BE2C (cell line): ENCODE measurements at regions not wholly inside any gene's neighbourhood (a gene's known extent, or its start where the extent isn't known, plus 50 kb on each side); places are given as distances from the start of the nearest gene placed in this dataset.
A peak's percentile ranks its signal among the peaks of the same experiment; 100 is the strongest.

Experiments used
- DNase-seq: peaks from one replicate; pipeline ENCODE4 v3.0.0-alpha.2; 2020
- H3K27me3 ChIP-seq: fragments of 250-450 bp; sonication (Bioruptor Pico); 2 replicates; pipeline ENCODE4 v1.5.1; 2020; ENCODE audit warnings: mild to moderate bottlenecking
- H3K36me3 ChIP-seq: fragments of 250-450 bp; sonication (Bioruptor Pico); 2 replicates; pipeline ENCODE4 v1.5.1; 2020; ENCODE audit warnings: mild to moderate bottlenecking
- H3K4me1 ChIP-seq: fragments of 250-450 bp; sonication (Bioruptor Pico); 2 replicates; pipeline ENCODE4 v1.5.1; 2020
- H3K4me3 ChIP-seq: 2 replicates; pipeline ENCODE4 v1.5.1; 2011; ENCODE audit warnings: low read depth, low read length
- H3K9me3 ChIP-seq: fragments of 250-450 bp; sonication (Bioruptor Pico); 2 replicates; pipeline ENCODE4 v1.5.1; 2020
- TF ChIP-seq, protein P1 (sequence below): IDR thresholded peaks from 2 replicates; pipeline ENCODE4 v1.5.1; 2012; ENCODE audit warnings: mild to moderate bottlenecking, low read depth, low read length

DNA sequence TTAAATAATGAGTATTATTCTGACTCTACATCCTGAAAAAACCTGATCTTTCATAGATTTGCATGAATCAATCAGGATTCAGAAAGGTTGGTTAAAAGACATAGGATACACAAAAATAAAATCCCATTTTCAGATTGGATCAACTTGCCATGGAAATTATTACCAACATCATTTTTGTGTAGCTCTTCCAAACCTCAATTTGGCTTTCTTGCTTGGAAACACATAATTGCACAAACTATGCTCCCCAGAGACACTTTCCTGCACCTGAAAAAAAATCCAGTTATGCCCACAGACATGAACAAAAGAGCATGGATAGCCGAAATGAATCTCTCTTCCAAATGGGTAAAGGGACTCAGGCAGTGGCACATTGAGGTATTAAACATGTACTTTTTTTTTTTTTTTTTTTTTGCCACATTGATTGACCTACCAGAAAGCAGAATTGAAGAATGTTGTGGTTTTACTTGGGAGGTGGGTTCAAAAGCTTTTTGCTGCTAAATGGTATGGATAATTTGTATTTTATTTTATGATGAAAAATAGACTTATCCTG is 135.4 kb upstream of the FBN2 start:
- H3K4me1 ChIP-seq, result no peaks in the 10 kb centered on the region
- no peak for DNase-seq
- no peaks in the 10 kb centered on the region for H3K9me3 ChIP-seq
- no peak overlapping the region for H3K4me3 ChIP-seq
- H3K27me3 ChIP-seq, result no peaks in the 10 kb centered on the region
- TF ChIP-seq, protein P1, sequence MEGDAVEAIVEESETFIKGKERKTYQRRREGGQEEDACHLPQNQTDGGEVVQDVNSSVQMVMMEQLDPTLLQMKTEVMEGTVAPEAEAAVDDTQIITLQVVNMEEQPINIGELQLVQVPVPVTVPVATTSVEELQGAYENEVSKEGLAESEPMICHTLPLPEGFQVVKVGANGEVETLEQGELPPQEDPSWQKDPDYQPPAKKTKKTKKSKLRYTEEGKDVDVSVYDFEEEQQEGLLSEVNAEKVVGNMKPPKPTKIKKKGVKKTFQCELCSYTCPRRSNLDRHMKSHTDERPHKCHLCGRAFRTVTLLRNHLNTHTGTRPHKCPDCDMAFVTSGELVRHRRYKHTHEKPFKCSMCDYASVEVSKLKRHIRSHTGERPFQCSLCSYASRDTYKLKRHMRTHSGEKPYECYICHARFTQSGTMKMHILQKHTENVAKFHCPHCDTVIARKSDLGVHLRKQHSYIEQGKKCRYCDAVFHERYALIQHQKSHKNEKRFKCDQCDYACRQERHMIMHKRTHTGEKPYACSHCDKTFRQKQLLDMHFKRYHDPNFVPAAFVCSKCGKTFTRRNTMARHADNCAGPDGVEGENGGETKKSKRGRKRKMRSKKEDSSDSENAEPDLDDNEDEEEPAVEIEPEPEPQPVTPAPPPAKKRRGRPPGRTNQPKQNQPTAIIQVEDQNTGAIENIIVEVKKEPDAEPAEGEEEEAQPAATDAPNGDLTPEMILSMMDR, result no peak
- H3K36me3 ChIP-seq, result no peaks in the 10 kb centered on the region

GRCh38 chr5:128673970-128674369 is 135.9 kb upstream of the FBN2 start:
- no peaks in the 10 kb centered on the region for H3K9me3 ChIP-seq
- TF ChIP-seq, protein P1, result no peak
- DNase-seq, result no peak
- H3K27me3 ChIP-seq, result no peaks in the 10 kb centered on the region
- no peaks in the 10 kb centered on the region for H3K36me3 ChIP-seq
- no peaks in the 10 kb centered on the region for H3K4me1 ChIP-seq
- H3K4me3 ChIP-seq, result no peak overlapping the region

DNA sequence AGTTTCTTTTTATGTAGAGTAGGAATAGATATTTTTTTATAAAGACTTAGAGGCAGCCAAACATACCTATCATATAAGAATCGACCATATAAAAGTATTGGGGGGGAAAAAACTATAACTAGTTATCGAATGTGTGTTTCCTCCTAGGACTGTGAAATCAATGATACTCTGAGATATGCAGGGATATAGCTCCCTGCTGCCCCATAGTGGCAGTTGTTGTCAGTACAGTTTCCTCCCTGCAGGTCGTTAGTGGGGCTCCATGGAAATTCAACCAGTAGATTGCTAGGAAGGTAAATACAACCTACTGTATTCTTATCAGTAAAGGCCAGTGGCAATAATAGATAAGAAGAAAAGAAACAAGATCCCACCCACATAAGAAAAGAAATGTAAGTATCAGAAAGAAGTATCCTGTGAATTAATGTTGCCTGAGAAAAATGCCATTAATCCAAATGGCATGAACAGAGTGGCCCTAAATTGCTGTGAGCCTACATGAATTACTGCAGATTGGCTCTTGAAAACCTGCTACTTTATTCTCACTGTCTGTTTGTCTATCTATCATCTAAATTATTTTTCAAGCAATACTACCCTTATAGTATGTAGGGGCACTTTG is 136.9 kb upstream of the FBN2 start:
- no peaks in the 10 kb centered on the region for H3K9me3 ChIP-seq
- H3K4me3 ChIP-seq, result no peak overlapping the region
- H3K27me3 ChIP-seq, result no peaks in the 10 kb centered on the region
- TF ChIP-seq, protein P1, result peak; percentile 89
- peak; percentile 59 for DNase-seq
- H3K36me3 ChIP-seq, result no peaks in the 10 kb centered on the region
- no peaks in the 10 kb centered on the region for H3K4me1 ChIP-seq

- no peak for DNase-seq
- Histone ChIP-seq H3K4me1 (no peaks in the 10 kb centered on the region), H3K4me3 (no peak overlapping the region), H3K36me3 (no peaks in the 10 kb centered on the region), H3K27me3 (peaks cover 3% of the 10 kb centered on the region; the same call in 1 of the 2 replicates), H3K9me3 (no peaks in the 10 kb centered on the region)
- TF ChIP-seq, protein P1, result no peak
Observed at GRCh38 chr5:128681096-128681495, 143.1 kb upstream of the FBN2 start.

DNA sequence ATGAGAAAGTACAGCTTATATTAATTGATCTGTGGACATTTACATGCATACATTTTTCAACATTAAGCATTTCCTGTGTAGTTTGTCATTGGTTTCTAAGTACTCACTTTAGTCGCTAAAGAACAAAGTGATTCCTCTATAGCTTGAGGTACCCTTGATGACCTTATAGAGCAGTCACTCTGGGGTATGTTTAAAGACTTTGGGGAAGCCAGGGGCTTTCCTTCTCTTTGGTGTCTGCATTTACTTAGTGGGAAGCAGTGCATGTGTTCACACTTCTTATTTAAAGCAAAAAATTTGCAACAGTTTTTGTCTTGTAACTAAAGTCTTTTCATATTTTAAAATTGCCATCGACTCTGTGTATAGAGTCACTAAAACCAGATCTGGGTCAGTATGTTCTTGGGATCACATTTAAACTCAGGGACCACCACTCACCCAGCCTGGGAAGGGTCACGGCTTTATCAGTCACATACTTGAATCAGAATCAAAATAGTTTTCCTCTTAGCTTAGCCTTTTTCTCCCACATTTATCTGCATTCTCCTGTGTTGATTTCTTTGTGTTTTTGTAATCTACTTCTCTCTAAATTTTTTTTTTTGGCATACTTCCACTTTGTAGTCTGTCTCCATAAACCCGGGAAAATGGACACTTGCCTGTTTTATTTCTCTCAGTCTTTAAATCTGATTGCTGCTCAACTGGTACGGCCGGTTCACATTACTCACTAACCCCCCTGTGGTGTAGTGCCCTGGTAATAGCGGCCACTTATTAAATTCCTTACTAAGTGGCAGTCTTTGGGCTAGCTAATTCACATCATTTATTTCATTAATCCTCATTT is 143.9 kb upstream of the FBN2 start:
- no peak for DNase-seq
- TF ChIP-seq, protein P1, result no peak
- peaks cover 3% of the 10 kb centered on the region; the same call in 1 of the 2 replicates for H3K27me3 ChIP-seq
- no peaks in the 10 kb centered on the region for H3K36me3 ChIP-seq
- no peak overlapping the region for H3K4me3 ChIP-seq
- no peaks in the 10 kb centered on the region for H3K4me1 ChIP-seq
- H3K9me3 ChIP-seq, result no peaks in the 10 kb centered on the region

DNA sequence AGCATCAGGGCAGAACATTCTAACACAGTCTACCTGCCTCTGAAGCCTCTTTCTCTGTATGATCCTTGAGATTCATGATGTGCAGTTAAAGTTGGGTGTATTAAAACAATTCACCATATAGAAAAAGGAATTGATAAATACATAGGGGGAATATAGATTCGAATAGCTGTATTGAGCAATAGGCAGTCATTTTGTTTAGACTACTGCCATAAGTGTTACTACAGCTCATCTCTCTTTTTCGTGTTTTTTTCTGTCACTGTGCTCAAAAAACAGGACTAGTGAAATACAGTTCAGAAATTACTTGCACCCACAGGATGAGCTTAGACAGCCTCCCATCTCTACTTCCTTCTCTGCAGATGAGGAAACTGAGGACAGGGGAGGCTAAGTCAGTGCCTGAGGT is 144.6 kb upstream of the FBN2 start:
- Histone ChIP-seq H3K4me3 (no peak overlapping the region), H3K9me3 (no peaks in the 10 kb centered on the region), H3K36me3 (no peaks in the 10 kb centered on the region), H3K27me3 (peaks cover 3% of the 10 kb centered on the region; the same call in 1 of the 2 replicates), H3K4me1 (no peaks in the 10 kb centered on the region)
- no peak for DNase-seq
- TF ChIP-seq, protein P1, result no peak
